WTC11 (cell line): ENCODE measurements at regions not wholly inside any gene's neighbourhood (a gene's known extent, or its start where the extent isn't known, plus 50 kb on each side); places are given as distances from the start of the nearest gene placed in this dataset.

Experiments used
- ATAC-seq: fragments of 200-7000 bp; cut with Tn5 transposase; 2 replicates; pipeline ENCODE4 v1.10.0; 2021; ENCODE audit warnings: mild to moderate bottlenecking, moderate library complexity
- CTCF ChIA-PET: fragments of 300-600 bp; sonication (Branson Sonifier 250); formaldehyde crosslinking; loops from one replicate; lab custom pipeline; 2021; ENCODE audit warnings: antibody characterized with exemption; lab: Charles Lee
- POLR2A ChIA-PET: fragments of 350-600 bp; sonication (Branson Sonifier 250); formaldehyde crosslinking; loops from one replicate; lab custom pipeline; 2021; ENCODE audit warnings: antibody characterized with exemption; lab: Charles Lee
- DNase-seq: peaks from one replicate; pipeline ENCODE4 v3.0.0; 2021; ENCODE audit warnings: low spot score
- H3K27ac Mint-ChIP-seq: 2 replicates; pipeline ENCODE4 v1.8.0; 2021; ENCODE audit warnings: mixed read lengths
- H3K27me3 Mint-ChIP-seq: 2 replicates; pipeline ENCODE4 v1.8.0; 2021; ENCODE audit warnings: low read depth, mild to moderate bottlenecking, moderate library complexity, mixed read lengths
- H3K36me3 Mint-ChIP-seq: 2 replicates; pipeline ENCODE4 v1.8.0; 2021; ENCODE audit warnings: mixed read lengths
- H3K4me1 Mint-ChIP-seq: 2 replicates; pipeline ENCODE4 v1.8.0; 2022; ENCODE audit warnings: mixed read lengths
- H3K4me3 Mint-ChIP-seq: 2 replicates; pipeline ENCODE4 v1.8.0; 2021; ENCODE audit warnings: mild to moderate bottlenecking, moderate library complexity, mixed read lengths
- H3K9me3 Mint-ChIP-seq: 2 replicates; pipeline ENCODE4 v1.8.0; 2021; ENCODE audit warnings: mixed read lengths
- CBFB ChIP-seq: sonication (generic); formaldehyde crosslinking; IDR thresholded peaks from 2 replicates; pipeline ENCODE4 v1.8.1; 2022; ENCODE audit warnings: mild to moderate bottlenecking, low read depth, missing genetic modification reagents
- ELF4 ChIP-seq: sonication (generic); formaldehyde crosslinking; IDR thresholded peaks from 2 replicates; pipeline ENCODE4 v1.8.1; 2022; ENCODE audit warnings: low read depth, mild to moderate bottlenecking, moderate library complexity, missing genetic modification reagents
- GRHL2 ChIP-seq: fragments of 250-450 bp; sonication (Bioruptor Pico); IDR thresholded peaks from 2 replicates; pipeline ENCODE4 v1.8.0; 2022; ENCODE audit warnings: mild to moderate bottlenecking, moderate library complexity; ENCODE audit not compliant: insufficient replicate concordance, severe bottlenecking
- MXD4 ChIP-seq: fragments of 250-450 bp; sonication (Bioruptor Pico); IDR thresholded peaks from 2 replicates; pipeline ENCODE4 v1.8.0; 2021; ENCODE audit warnings: mild to moderate bottlenecking, moderate library complexity, borderline replicate concordance
- NR2C2 ChIP-seq: sonication (generic); formaldehyde crosslinking; IDR thresholded peaks from 2 replicates; pipeline ENCODE4 v1.8.0; 2022; ENCODE audit warnings: mild to moderate bottlenecking, missing genetic modification reagents
- OVOL2 ChIP-seq: fragments of 250-450 bp; sonication (Bioruptor Pico); IDR thresholded peaks from 2 replicates; pipeline ENCODE4 v1.9.0; 2021; ENCODE audit warnings: mild to moderate bottlenecking, borderline replicate concordance
- SMAD4 ChIP-seq: sonication (generic); formaldehyde crosslinking; IDR thresholded peaks from 2 replicates; pipeline ENCODE4 v1.8.0; 2022; ENCODE audit warnings: mild to moderate bottlenecking, missing genetic modification reagents
- SOX15 ChIP-seq: fragments of 250-450 bp; sonication (Bioruptor Pico); IDR thresholded peaks from 2 replicates; pipeline ENCODE4 v1.9.0; 2021; ENCODE audit warnings: mild to moderate bottlenecking
- ZNF138 ChIP-seq: sonication (generic); formaldehyde crosslinking; conservative IDR thresholded peaks from 2 replicates; pipeline ENCODE4 v1.8.1; 2022; ENCODE audit warnings: mild to moderate bottlenecking, moderate library complexity, missing genetic modification reagents
- ZNF232 ChIP-seq: sonication (generic); formaldehyde crosslinking; IDR thresholded peaks from 2 replicates; pipeline ENCODE4 v1.8.0; 2022; ENCODE audit warnings: mild to moderate bottlenecking, missing genetic modification reagents
- ZNF263 ChIP-seq: sonication (generic); formaldehyde crosslinking; IDR thresholded peaks from 2 replicates; pipeline ENCODE4 v1.8.1; 2022; ENCODE audit warnings: low read depth, mild to moderate bottlenecking, moderate library complexity, missing genetic modification reagents
- ZNF317 ChIP-seq: sonication (generic); formaldehyde crosslinking; IDR thresholded peaks from 2 replicates; pipeline ENCODE4 v1.8.1; 2023; ENCODE audit warnings: low read depth, mild to moderate bottlenecking, moderate library complexity, missing genetic modification reagents, borderline replicate concordance
- TF ChIP-seq, protein P1 (sequence below): sonication (generic); formaldehyde crosslinking; IDR thresholded peaks from 2 replicates; pipeline ENCODE4 v1.8.0; 2023; ENCODE audit warnings: mild to moderate bottlenecking, missing genetic modification reagents
- TF ChIP-seq, protein P2 (sequence below): fragments of 250-450 bp; sonication (Bioruptor Pico); IDR thresholded peaks from 2 replicates; pipeline ENCODE4 v2.1.2; 2022; ENCODE audit warnings: mild to moderate bottlenecking, moderate library complexity
- TF ChIP-seq, protein P3 (sequence below): sonication (generic); formaldehyde crosslinking; IDR thresholded peaks from 2 replicates; pipeline ENCODE4 v1.8.1; 2023; ENCODE audit warnings: mild to moderate bottlenecking, missing genetic modification reagents
- TF ChIP-seq, protein P4 (sequence below): sonication (generic); formaldehyde crosslinking; IDR thresholded peaks from 2 replicates; pipeline ENCODE4 v1.8.0; 2022; ENCODE audit warnings: mild to moderate bottlenecking, missing genetic modification reagents
- TF ChIP-seq, protein P5 (sequence below): sonication (generic); formaldehyde crosslinking; IDR thresholded peaks from 2 replicates; pipeline ENCODE4 v1.8.0; 2022; ENCODE audit warnings: mild to moderate bottlenecking, missing genetic modification reagents
- TF ChIP-seq, protein P6 (sequence below): sonication (generic); formaldehyde crosslinking; IDR thresholded peaks from 2 replicates; pipeline ENCODE4 v1.8.1; 2022; ENCODE audit warnings: low read depth, mild to moderate bottlenecking, moderate library complexity, missing genetic modification reagents, borderline replicate concordance
- TF ChIP-seq, protein P7 (sequence below): sonication (generic); formaldehyde crosslinking; conservative IDR thresholded peaks from 2 replicates; pipeline ENCODE4 v1.8.1; 2023; ENCODE audit warnings: mild to moderate bottlenecking, low read depth, missing genetic modification reagents, moderate library complexity

DNA sequence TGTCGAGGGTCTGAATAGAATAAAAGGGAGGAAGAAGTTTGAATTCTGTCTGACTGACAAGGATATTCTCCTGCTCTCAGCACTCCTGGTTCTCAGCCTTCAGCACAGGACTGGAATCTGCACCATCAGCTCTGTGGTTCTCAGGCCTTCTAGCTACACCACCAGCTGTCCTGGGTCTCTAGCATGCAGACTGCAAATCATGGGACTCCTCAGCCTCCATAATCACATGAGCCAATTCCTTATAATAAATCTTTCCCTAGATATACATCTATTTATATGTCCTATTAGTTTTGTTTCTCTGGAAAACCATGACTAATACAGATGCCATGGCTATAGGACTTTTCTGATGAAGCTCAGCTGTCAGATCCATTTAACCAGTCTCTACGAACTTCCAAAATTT, 132.8 kb upstream of the ECI2 start:
- Mint-ChIP-seq H3K4me1 (peaks cover 11% of the 10 kb centered on the region), H3K4me3 (no peak overlapping the region), H3K27me3 (peaks cover 4% of the 10 kb centered on the region), H3K36me3 (no peaks in the 10 kb centered on the region), H3K27ac (no peak overlapping the region), H3K9me3 (peaks cover 14% of the 10 kb centered on the region)
- POLR2A ChIA-PET = no interaction called here
- CTCF ChIA-PET = no interaction called here
- ATAC-seq (no peak), DNase-seq (no peak)
- no peak for TF ChIP-seq OVOL2 (CRISPR knock-in tag)
- TF ChIP-seq, protein P1, sequence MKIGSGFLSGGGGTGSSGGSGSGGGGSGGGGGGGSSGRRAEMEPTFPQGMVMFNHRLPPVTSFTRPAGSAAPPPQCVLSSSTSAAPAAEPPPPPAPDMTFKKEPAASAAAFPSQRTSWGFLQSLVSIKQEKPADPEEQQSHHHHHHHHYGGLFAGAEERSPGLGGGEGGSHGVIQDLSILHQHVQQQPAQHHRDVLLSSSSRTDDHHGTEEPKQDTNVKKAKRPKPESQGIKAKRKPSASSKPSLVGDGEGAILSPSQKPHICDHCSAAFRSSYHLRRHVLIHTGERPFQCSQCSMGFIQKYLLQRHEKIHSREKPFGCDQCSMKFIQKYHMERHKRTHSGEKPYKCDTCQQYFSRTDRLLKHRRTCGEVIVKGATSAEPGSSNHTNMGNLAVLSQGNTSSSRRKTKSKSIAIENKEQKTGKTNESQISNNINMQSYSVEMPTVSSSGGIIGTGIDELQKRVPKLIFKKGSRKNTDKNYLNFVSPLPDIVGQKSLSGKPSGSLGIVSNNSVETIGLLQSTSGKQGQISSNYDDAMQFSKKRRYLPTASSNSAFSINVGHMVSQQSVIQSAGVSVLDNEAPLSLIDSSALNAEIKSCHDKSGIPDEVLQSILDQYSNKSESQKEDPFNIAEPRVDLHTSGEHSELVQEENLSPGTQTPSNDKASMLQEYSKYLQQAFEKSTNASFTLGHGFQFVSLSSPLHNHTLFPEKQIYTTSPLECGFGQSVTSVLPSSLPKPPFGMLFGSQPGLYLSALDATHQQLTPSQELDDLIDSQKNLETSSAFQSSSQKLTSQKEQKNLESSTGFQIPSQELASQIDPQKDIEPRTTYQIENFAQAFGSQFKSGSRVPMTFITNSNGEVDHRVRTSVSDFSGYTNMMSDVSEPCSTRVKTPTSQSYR (CRISPR knock-in tag) = no peak
- TF ChIP-seq, protein P2, sequence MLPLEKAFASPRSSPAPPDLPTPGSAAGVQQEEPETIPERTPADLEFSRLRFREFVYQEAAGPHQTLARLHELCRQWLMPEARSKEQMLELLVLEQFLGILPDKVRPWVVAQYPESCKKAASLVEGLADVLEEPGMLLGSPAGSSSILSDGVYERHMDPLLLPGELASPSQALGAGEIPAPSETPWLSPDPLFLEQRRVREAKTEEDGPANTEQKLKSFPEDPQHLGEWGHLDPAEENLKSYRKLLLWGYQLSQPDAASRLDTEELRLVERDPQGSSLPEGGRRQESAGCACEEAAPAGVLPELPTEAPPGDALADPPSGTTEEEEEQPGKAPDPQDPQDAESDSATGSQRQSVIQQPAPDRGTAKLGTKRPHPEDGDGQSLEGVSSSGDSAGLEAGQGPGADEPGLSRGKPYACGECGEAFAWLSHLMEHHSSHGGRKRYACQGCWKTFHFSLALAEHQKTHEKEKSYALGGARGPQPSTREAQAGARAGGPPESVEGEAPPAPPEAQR (CRISPR knock-in tag) = no peak
- no peak for TF ChIP-seq ZNF138 (CRISPR knock-in tag)
- no peak for TF ChIP-seq CBFB
- TF ChIP-seq, protein P3, sequence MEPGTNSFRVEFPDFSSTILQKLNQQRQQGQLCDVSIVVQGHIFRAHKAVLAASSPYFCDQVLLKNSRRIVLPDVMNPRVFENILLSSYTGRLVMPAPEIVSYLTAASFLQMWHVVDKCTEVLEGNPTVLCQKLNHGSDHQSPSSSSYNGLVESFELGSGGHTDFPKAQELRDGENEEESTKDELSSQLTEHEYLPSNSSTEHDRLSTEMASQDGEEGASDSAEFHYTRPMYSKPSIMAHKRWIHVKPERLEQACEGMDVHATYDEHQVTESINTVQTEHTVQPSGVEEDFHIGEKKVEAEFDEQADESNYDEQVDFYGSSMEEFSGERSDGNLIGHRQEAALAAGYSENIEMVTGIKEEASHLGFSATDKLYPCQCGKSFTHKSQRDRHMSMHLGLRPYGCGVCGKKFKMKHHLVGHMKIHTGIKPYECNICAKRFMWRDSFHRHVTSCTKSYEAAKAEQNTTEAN = no peak
- TF ChIP-seq GRHL2 (CRISPR knock-in tag) = no peak
- TF ChIP-seq, protein P4, sequence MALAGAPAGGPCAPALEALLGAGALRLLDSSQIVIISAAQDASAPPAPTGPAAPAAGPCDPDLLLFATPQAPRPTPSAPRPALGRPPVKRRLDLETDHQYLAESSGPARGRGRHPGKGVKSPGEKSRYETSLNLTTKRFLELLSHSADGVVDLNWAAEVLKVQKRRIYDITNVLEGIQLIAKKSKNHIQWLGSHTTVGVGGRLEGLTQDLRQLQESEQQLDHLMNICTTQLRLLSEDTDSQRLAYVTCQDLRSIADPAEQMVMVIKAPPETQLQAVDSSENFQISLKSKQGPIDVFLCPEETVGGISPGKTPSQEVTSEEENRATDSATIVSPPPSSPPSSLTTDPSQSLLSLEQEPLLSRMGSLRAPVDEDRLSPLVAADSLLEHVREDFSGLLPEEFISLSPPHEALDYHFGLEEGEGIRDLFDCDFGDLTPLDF (CRISPR knock-in tag) = no peak
- TF ChIP-seq SMAD4 (CRISPR knock-in tag) = no peak
- TF ChIP-seq SOX15 (CRISPR knock-in tag) = no peak
- no peak for TF ChIP-seq MXD4 (CRISPR knock-in tag)
- TF ChIP-seq, protein P5, sequence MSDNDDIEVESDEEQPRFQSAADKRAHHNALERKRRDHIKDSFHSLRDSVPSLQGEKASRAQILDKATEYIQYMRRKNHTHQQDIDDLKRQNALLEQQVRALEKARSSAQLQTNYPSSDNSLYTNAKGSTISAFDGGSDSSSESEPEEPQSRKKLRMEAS (CRISPR knock-in tag) = no peak
- no peak for TF ChIP-seq ELF4 (CRISPR knock-in tag)
- no peak for TF ChIP-seq ZNF263 (CRISPR knock-in tag)
- TF ChIP-seq, protein P6, sequence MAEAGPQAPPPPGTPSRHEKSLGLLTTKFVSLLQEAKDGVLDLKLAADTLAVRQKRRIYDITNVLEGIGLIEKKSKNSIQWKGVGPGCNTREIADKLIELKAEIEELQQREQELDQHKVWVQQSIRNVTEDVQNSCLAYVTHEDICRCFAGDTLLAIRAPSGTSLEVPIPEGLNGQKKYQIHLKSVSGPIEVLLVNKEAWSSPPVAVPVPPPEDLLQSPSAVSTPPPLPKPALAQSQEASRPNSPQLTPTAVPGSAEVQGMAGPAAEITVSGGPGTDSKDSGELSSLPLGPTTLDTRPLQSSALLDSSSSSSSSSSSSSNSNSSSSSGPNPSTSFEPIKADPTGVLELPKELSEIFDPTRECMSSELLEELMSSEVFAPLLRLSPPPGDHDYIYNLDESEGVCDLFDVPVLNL (CRISPR knock-in tag) = no peak

DNA sequence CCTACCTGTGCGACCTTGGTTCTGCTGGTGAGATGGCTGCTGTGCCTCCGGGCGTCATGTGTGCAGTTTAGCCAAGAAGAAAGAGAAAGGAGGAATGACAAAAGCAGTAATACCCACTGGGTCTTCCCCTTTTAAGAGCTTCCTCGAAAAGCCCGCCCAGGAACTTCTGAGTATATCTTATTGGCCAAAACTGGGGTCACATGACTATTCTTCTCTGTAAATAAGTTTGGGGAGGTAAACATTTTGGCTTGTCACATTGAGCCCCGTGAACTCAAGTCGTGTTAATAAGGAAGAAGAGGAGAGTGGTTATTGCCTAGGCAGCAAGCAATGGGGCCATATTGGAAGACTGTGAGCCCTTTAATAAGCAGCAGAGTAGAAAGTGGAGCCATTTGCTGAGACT, 130.4 kb upstream of the ECI2 start:
- peaks cover 11% of the 10 kb centered on the region for H3K4me1 Mint-ChIP-seq
- no peak overlapping the region for H3K27ac Mint-ChIP-seq
- ATAC-seq = no peak
- TF ChIP-seq ELF4 (CRISPR knock-in tag) (no peak), NR2C2 (CRISPR knock-in tag) (no peak), ZNF317 (CRISPR knock-in tag) (no peak), CBFB (no peak), ZNF232 (CRISPR knock-in tag) (no peak), SMAD4 (CRISPR knock-in tag) (no peak)
- TF ChIP-seq, protein P7, sequence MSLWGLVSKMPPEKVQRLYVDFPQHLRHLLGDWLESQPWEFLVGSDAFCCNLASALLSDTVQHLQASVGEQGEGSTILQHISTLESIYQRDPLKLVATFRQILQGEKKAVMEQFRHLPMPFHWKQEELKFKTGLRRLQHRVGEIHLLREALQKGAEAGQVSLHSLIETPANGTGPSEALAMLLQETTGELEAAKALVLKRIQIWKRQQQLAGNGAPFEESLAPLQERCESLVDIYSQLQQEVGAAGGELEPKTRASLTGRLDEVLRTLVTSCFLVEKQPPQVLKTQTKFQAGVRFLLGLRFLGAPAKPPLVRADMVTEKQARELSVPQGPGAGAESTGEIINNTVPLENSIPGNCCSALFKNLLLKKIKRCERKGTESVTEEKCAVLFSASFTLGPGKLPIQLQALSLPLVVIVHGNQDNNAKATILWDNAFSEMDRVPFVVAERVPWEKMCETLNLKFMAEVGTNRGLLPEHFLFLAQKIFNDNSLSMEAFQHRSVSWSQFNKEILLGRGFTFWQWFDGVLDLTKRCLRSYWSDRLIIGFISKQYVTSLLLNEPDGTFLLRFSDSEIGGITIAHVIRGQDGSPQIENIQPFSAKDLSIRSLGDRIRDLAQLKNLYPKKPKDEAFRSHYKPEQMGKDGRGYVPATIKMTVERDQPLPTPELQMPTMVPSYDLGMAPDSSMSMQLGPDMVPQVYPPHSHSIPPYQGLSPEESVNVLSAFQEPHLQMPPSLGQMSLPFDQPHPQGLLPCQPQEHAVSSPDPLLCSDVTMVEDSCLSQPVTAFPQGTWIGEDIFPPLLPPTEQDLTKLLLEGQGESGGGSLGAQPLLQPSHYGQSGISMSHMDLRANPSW (CRISPR knock-in tag) = no peak
- TF ChIP-seq, all 79 proteins: peak for 0
- no peak for DNase-seq
- Mint-ChIP-seq H3K27me3 (peaks cover 4% of the 10 kb centered on the region), H3K36me3 (no peaks in the 10 kb centered on the region), H3K9me3 (peaks cover 14% of the 10 kb centered on the region), H3K4me3 (no peak overlapping the region)
- POLR2A ChIA-PET = no interaction called here
- CTCF ChIA-PET = no interaction called here
